ENCODE measurements at regions not wholly inside any gene's neighbourhood (a gene's known extent, or its start where the extent isn't known, plus 50 kb on each side); places are given as distances from the start of the nearest gene placed in this dataset.

DNA sequence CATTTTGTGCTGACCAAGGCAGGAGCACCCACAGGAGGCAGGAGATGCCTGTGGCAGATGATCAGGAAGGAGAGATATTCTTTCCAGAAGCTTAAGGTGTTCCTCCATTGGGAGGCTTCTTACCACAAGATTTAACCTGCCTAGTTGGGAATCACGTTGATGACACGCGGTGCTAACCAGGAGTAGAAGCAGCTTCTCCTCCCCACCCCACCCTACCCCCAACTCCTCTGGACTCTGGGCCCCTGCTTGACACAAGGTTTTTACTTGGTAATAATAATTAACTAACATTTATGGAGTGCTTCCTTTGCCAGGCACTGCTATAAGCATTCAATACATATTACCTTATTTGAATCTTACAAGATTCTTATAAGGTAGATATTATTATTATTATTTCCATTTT is 62.5 kb upstream of the PAPOLG start:
- no peak overlapping the region for H3K4me3 ChIP-seq (ENCODE audit: low read depth, low read length)

GRCh38 chr2:60695793-60696192 is 60.3 kb upstream of the PAPOLG start:
- Histone ChIP-seq H3K4me1 (ENCODE audit: control insufficient read depth in 1 of 2, insufficient read depth in 2 of 2, low read length in 2 of 2) (no peaks in the 10 kb centered on the region), H3K9ac (ENCODE audit: low read length) (no peak overlapping the region), H2BK120ac (ENCODE audit: insufficient read depth, low read length, poor library complexity) (no peak overlapping the region), H2AFZ (ENCODE audit: insufficient read depth, low read length, poor library complexity) (no peak overlapping the region), H2AK5ac (ENCODE audit: low read length) (no peak overlapping the region), H2BK12ac (ENCODE audit: low read length) (no peak overlapping the region), H3K14ac (ENCODE audit: low read length) (no peak overlapping the region), H3K4me3 (ENCODE audit: low read depth, low read length) (no peak overlapping the region), H3K36me3 (ENCODE audit: control insufficient read depth in 1 of 2, insufficient read depth in 2 of 2, low read length in 2 of 2) (no peaks in the 10 kb centered on the region), H4K91ac (ENCODE audit: low read depth, low read length) (no peak overlapping the region), H3K79me2 (ENCODE audit: control insufficient read depth, insufficient read depth, low read length, poor library complexity) (no peaks in the 10 kb centered on the region), H3K4me2 (ENCODE audit: low read length) (no peak overlapping the region), H3K18ac (ENCODE audit: low read length) (no peak overlapping the region), H3K4ac (ENCODE audit: low read depth, low read length) (no peak overlapping the region), H3K9me3 (ENCODE audit: insufficient read depth, low read depth, low read length) (no peaks in the 10 kb centered on the region), H3K23ac (ENCODE audit: low read length) (no peak overlapping the region), H2BK5ac (ENCODE audit: low read depth, low read length, poor library complexity) (no peak overlapping the region), H4K12ac (ENCODE audit: low read depth, low read length) (no peak overlapping the region), H4K8ac (ENCODE audit: low read depth, low read length) (no peak overlapping the region), H3K27ac (ENCODE audit: low read depth, low read length) (no peak overlapping the region), H3K79me1 (ENCODE audit: low read length) (no peaks in the 10 kb centered on the region), H3K27me3 (ENCODE audit: insufficient read depth, low read length) (no peaks in the 10 kb centered on the region)
- DNase-seq = no peak
- no CpG with 5 or more reads among the region's 4 CpGs for WGBS (ENCODE audit: extremely low coverage, insufficient coverage, insufficient read length)

More for the DNA sequence above, 62.5 kb upstream of the PAPOLG start:
- no peak overlapping the region for H3K18ac ChIP-seq (ENCODE audit: low read length)
- no peak overlapping the region for H3K4me2 ChIP-seq (ENCODE audit: low read length)
- H3K36me3 ChIP-seq (ENCODE audit: control insufficient read depth in 1 of 2, insufficient read depth in 2 of 2, low read length in 2 of 2) = no peaks in the 10 kb centered on the region
- no peaks in the 10 kb centered on the region for H3K9me3 ChIP-seq (ENCODE audit: insufficient read depth, low read depth, low read length)
- H2AK5ac ChIP-seq (ENCODE audit: low read length) = no peak overlapping the region
- no peak for DNase-seq
- H2BK12ac ChIP-seq (ENCODE audit: low read length) = no peak overlapping the region
- H2BK5ac ChIP-seq (ENCODE audit: low read depth, low read length, poor library complexity) = no peak overlapping the region
- no peak overlapping the region for H2BK120ac ChIP-seq (ENCODE audit: insufficient read depth, low read length, poor library complexity)
- H3K9ac ChIP-seq (ENCODE audit: low read length) = no peak overlapping the region
- H3K4ac ChIP-seq (ENCODE audit: low read depth, low read length) = no peak overlapping the region
- no peak overlapping the region for H4K8ac ChIP-seq (ENCODE audit: low read depth, low read length)
- no peaks in the 10 kb centered on the region for H3K79me2 ChIP-seq (ENCODE audit: control insufficient read depth, insufficient read depth, low read length, poor library complexity)
- H3K4me1 ChIP-seq (ENCODE audit: control insufficient read depth in 1 of 2, insufficient read depth in 2 of 2, low read length in 2 of 2) = no peaks in the 10 kb centered on the region
- H4K91ac ChIP-seq (ENCODE audit: low read depth, low read length) = no peak overlapping the region
- H3K27ac ChIP-seq (ENCODE audit: low read depth, low read length) = no peak overlapping the region
- no peaks in the 10 kb centered on the region for H3K79me1 ChIP-seq (ENCODE audit: low read length)
- H3K27me3 ChIP-seq (ENCODE audit: insufficient read depth, low read length) = no peaks in the 10 kb centered on the region
- no peak overlapping the region for H3K23ac ChIP-seq (ENCODE audit: low read length)
- H2AFZ ChIP-seq (ENCODE audit: insufficient read depth, low read length, poor library complexity) = no peak overlapping the region
- no peak overlapping the region for H4K12ac ChIP-seq (ENCODE audit: low read depth, low read length)
- no peak overlapping the region for H3K14ac ChIP-seq (ENCODE audit: low read length)
- WGBS (ENCODE audit: extremely low coverage, insufficient coverage, insufficient read length) = no CpG with 5 or more reads among the region's 3 CpGs

DNA sequence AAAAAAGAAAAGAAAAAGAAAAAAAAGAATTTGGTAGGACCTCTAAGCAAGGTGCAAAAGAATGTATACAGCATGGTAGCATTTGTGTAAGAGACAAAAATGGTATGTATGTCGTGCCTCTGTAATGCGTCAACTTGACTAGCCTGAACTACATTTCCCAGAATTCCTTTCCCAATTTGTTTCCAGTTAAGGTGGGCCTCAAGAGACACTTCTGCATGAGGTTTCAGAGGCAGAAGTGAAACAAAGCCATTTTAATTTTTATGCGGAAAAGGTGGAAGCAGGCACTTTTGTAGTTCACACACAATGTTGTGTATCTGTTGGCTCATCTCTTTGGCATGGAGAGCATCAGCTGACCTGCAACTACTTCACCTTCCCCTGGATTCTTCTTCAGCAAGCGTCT is 56.5 kb upstream of the PAPOLG start:
- Histone ChIP-seq H2BK12ac (ENCODE audit: low read length) (no peak overlapping the region), H3K14ac (ENCODE audit: low read length) (no peak overlapping the region), H3K4me2 (ENCODE audit: low read length) (no peak overlapping the region), H3K23ac (ENCODE audit: low read length) (no peak overlapping the region), H3K79me1 (ENCODE audit: low read length) (no peaks in the 10 kb centered on the region), H3K4me3 (ENCODE audit: low read depth, low read length) (no peak overlapping the region), H2BK5ac (ENCODE audit: low read depth, low read length, poor library complexity) (no peak overlapping the region), H3K36me3 (ENCODE audit: control insufficient read depth in 1 of 2, insufficient read depth in 2 of 2, low read length in 2 of 2) (no peaks in the 10 kb centered on the region), H3K9me3 (ENCODE audit: insufficient read depth, low read depth, low read length) (no peaks in the 10 kb centered on the region), H3K79me2 (ENCODE audit: control insufficient read depth, insufficient read depth, low read length, poor library complexity) (no peaks in the 10 kb centered on the region), H3K9ac (ENCODE audit: low read length) (no peak overlapping the region), H2AK5ac (ENCODE audit: low read length) (no peak overlapping the region), H4K12ac (ENCODE audit: low read depth, low read length) (no peak overlapping the region), H3K27me3 (ENCODE audit: insufficient read depth, low read length) (no peaks in the 10 kb centered on the region), H3K4me1 (ENCODE audit: control insufficient read depth in 1 of 2, insufficient read depth in 2 of 2, low read length in 2 of 2) (no peaks in the 10 kb centered on the region), H3K18ac (ENCODE audit: low read length) (no peak overlapping the region), H4K91ac (ENCODE audit: low read depth, low read length) (no peak overlapping the region), H4K8ac (ENCODE audit: low read depth, low read length) (no peak overlapping the region), H3K27ac (ENCODE audit: low read depth, low read length) (no peak overlapping the region), H3K4ac (ENCODE audit: low read depth, low read length) (no peak overlapping the region), H2AFZ (ENCODE audit: insufficient read depth, low read length, poor library complexity) (no peak overlapping the region), H2BK120ac (ENCODE audit: insufficient read depth, low read length, poor library complexity) (no peak overlapping the region)
- peak; percentile 12 to 70 for DNase-seq
- WGBS (ENCODE audit: extremely low coverage, insufficient coverage, insufficient read length) = no CpG with 5 or more reads among the region's 4 CpGs

GRCh38 chr2:60706021-60706420 is 50.0 kb upstream of the PAPOLG start:
- Histone ChIP-seq H4K12ac (ENCODE audit: low read depth, low read length) (no peak overlapping the region), H3K79me1 (ENCODE audit: low read length) (no peaks in the 10 kb centered on the region), H2AFZ (ENCODE audit: insufficient read depth, low read length, poor library complexity) (no peak overlapping the region), H2BK12ac (ENCODE audit: low read length) (no peak overlapping the region), H3K4me2 (ENCODE audit: low read length) (no peak overlapping the region), H2BK5ac (ENCODE audit: low read depth, low read length, poor library complexity) (no peak overlapping the region), H3K9ac (ENCODE audit: low read length) (no peak overlapping the region), H3K79me2 (ENCODE audit: control insufficient read depth, insufficient read depth, low read length, poor library complexity) (no peaks in the 10 kb centered on the region), H3K27ac (ENCODE audit: low read depth, low read length) (no peak overlapping the region), H2AK5ac (ENCODE audit: low read length) (no peak overlapping the region), H4K8ac (ENCODE audit: low read depth, low read length) (no peak overlapping the region), H3K4me3 (ENCODE audit: low read depth, low read length) (no peak overlapping the region), H3K4me1 (ENCODE audit: control insufficient read depth in 1 of 2, insufficient read depth in 2 of 2, low read length in 2 of 2) (no peaks in the 10 kb centered on the region), H3K9me3 (ENCODE audit: insufficient read depth, low read depth, low read length) (no peaks in the 10 kb centered on the region), H2BK120ac (ENCODE audit: insufficient read depth, low read length, poor library complexity) (no peak overlapping the region), H4K91ac (ENCODE audit: low read depth, low read length) (no peak overlapping the region), H3K18ac (ENCODE audit: low read length) (no peak overlapping the region), H3K27me3 (ENCODE audit: insufficient read depth, low read length) (no peaks in the 10 kb centered on the region), H3K14ac (ENCODE audit: low read length) (no peak overlapping the region), H3K23ac (ENCODE audit: low read length) (no peak overlapping the region), H3K4ac (ENCODE audit: low read depth, low read length) (no peak overlapping the region), H3K36me3 (ENCODE audit: control insufficient read depth in 1 of 2, insufficient read depth in 2 of 2, low read length in 2 of 2) (no peaks in the 10 kb centered on the region)
- DNase-seq = peak in 1 of 2 donors; percentile 51
- no CpG with 5 or more reads among the region's 4 CpGs for WGBS (ENCODE audit: extremely low coverage, insufficient coverage, insufficient read length)
